ENCODE measurements at regions not wholly inside any gene's neighbourhood (a gene's known extent, or its start where the extent isn't known, plus 50 kb on each side); places are given as distances from the start of the nearest gene placed in this dataset.

GRCh38 chr13:73754241-73754640, 380.0 kb downstream of the KLF12 start:
- DNase-seq (ENCODE audit: low spot score in 2 of 2), result no peak
- H3K36me3 ChIP-seq, result no peaks in the 10 kb centered on the region
- H3K27me3 ChIP-seq, result no peaks in the 10 kb centered on the region
- H3K4me1 ChIP-seq, result no peaks in the 10 kb centered on the region
- H3K4me3 ChIP-seq, result no peak overlapping the region
- no peaks in the 10 kb centered on the region for H3K9me3 ChIP-seq
- intact Hi-C loops (cut with DNase I), result loop anchor here (5.0 kb wide), 1 partner anchor 1463 kb away; no protein-coding TSS in a partner anchor
- H3K27ac ChIP-seq, result no peak overlapping the region
- TF ChIP-seq CTCF (IDR thresholded peaks at IDR 0.05), result no peak

- Histone ChIP-seq H3K9me3 (no peaks in the 10 kb centered on the region), H3K4me3 (no peak overlapping the region), H3K27me3 (no peaks in the 10 kb centered on the region), H3K4me1 (no peaks in the 10 kb centered on the region), H3K36me3 (peaks cover 0 to 8% of the 10 kb centered on the region in 2 donors), H3K27ac (no peak overlapping the region)
- TF ChIP-seq CTCF (IDR thresholded peaks at IDR 0.05), result no peak
- intact Hi-C loops (cut with DNase I), result loop anchor here (5.0 kb wide), 1 partner anchor 1466 kb away; no protein-coding TSS in a partner anchor
- no peak for DNase-seq (ENCODE audit: low spot score in 2 of 2)
Measured at GRCh38 chr13:73751290-73751689, 382.9 kb downstream of the KLF12 start.

- no peak for DNase-seq (ENCODE audit: low spot score in 2 of 2)
- no peak for TF ChIP-seq CTCF (IDR thresholded peaks at IDR 0.05)
- intact Hi-C loops (cut with DNase I), result no loop called here
- H3K36me3 ChIP-seq, result peaks cover 0 to 8% of the 10 kb centered on the region in 2 donors
- no peak overlapping the region for H3K27ac ChIP-seq
- H3K4me1 ChIP-seq, result no peaks in the 10 kb centered on the region
- no peaks in the 10 kb centered on the region for H3K9me3 ChIP-seq
- H3K4me3 ChIP-seq, result no peak overlapping the region
- no peaks in the 10 kb centered on the region for H3K27me3 ChIP-seq
Measured at GRCh38 chr13:73748404-73748803, 385.8 kb downstream of the KLF12 start.

- Histone ChIP-seq H3K4me3 (no peak overlapping the region), H3K27ac (no peak overlapping the region), H3K4me1 (peaks cover 0 to 3% of the 10 kb centered on the region in 2 donors), H3K27me3 (no peaks in the 10 kb centered on the region), H3K9me3 (no peaks in the 10 kb centered on the region), H3K36me3 (peaks cover 0 to 8% of the 10 kb centered on the region in 2 donors)
- intact Hi-C loops (cut with DNase I), result no loop called here
- TF ChIP-seq CTCF (IDR thresholded peaks at IDR 0.05), result no peak
- DNase-seq (ENCODE audit: low spot score in 2 of 2), result no peak
Measured at GRCh38 chr13:73745190-73745589, 389.0 kb downstream of the KLF12 start.

DNA sequence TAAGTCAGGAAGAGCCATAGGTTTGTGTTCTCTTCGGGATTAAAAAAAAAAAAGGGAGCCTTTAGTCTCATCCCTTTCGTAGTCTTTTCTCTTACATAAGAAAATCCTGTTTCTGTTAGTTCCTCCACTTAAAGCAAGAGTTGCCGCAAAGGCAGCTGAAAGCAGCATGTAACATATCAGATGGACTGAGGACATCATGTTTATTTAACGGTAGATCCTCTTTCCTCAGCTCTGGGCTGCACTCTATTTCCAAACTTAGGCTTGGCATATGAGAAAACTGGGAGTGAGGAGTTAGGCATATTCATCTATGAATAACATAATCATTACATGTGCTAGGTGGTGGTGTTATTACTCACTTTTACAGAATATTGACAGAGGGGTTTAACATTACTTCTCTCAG, 391.2 kb downstream of the KLF12 start:
- Histone ChIP-seq H3K27ac (no peak overlapping the region), H3K9me3 (no peaks in the 10 kb centered on the region), H3K36me3 (no peaks in the 10 kb centered on the region), H3K27me3 (no peaks in the 10 kb centered on the region), H3K4me3 (no peak overlapping the region), H3K4me1 (peaks cover 0 to 3% of the 10 kb centered on the region in 2 donors)
- DNase-seq (ENCODE audit: low spot score in 2 of 2), result no peak
- TF ChIP-seq CTCF (IDR thresholded peaks at IDR 0.05), result no peak
- intact Hi-C loops (cut with DNase I), result no loop called here

GRCh38 chr13:73741742-73742141, 392.5 kb downstream of the KLF12 start:
- peaks cover 0 to 3% of the 10 kb centered on the region in 2 donors for H3K4me1 ChIP-seq
- no peak overlapping the region for H3K27ac ChIP-seq
- H3K9me3 ChIP-seq, result no peaks in the 10 kb centered on the region
- H3K27me3 ChIP-seq, result no peaks in the 10 kb centered on the region
- intact Hi-C loops (cut with DNase I), result no loop called here
- H3K36me3 ChIP-seq, result no peaks in the 10 kb centered on the region
- H3K4me3 ChIP-seq, result no peak overlapping the region
- no peak for TF ChIP-seq CTCF (IDR thresholded peaks at IDR 0.05)
- DNase-seq (ENCODE audit: low spot score in 2 of 2), result no peak
